ENCODE measurements at regions not wholly inside any gene's neighbourhood (a gene's known extent, or its start where the extent isn't known, plus 50 kb on each side); places are given as distances from the start of the nearest gene placed in this dataset.

DNA sequence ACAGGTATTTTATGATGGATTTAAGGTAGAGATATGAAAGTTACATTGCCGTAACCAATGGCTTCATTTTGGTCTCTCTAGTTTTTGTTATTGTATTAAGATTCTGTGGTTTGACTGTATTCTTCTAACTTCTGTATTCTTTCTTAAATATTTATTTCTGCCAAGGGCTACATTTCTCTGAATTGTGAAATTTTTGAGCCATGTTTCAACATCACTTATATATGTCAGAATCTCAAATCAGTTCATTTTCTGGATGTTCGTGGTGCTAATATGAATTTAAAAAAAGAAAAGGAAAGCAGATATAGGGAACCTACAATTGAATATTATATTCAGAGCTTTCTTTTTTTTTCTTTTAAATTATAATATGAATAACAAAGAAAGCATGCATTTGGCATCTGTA is 142.7 kb downstream of the ANXA1 start:
- Histone ChIP-seq H3K27ac (ENCODE audit: low read depth) (no peak overlapping the region), H3F3A (replicated peaks; ENCODE audit: low read depth) (no peaks in the 10 kb centered on the region), H3K36me3 (ENCODE audit: insufficient read depth) (no peaks in the 10 kb centered on the region), H3K9me2 (ENCODE audit: insufficient read depth) (no peaks in the 10 kb centered on the region), H4K20me1 (replicated peaks; ENCODE audit: insufficient read depth) (no peaks in the 10 kb centered on the region), H3K27me3 (ENCODE audit: insufficient read depth) (no peaks in the 10 kb centered on the region), H3K4me2 (no peak overlapping the region), H2AFZ (no peak overlapping the region), H3K79me2 (replicated peaks; ENCODE audit: insufficient read depth) (no peaks in the 10 kb centered on the region), H3K4me3 (no peak overlapping the region), H3K4me1 (ENCODE audit: insufficient read depth) (no peaks in the 10 kb centered on the region)
- peaks cover 17% of the 10 kb centered on the region for H3K36me3 Mint-ChIP-seq (ENCODE audit: low read depth)
- DNase-seq (ENCODE audit: low spot score) (no peak), ATAC-seq (no peak)
- TF ChIP-seq, protein P1, sequence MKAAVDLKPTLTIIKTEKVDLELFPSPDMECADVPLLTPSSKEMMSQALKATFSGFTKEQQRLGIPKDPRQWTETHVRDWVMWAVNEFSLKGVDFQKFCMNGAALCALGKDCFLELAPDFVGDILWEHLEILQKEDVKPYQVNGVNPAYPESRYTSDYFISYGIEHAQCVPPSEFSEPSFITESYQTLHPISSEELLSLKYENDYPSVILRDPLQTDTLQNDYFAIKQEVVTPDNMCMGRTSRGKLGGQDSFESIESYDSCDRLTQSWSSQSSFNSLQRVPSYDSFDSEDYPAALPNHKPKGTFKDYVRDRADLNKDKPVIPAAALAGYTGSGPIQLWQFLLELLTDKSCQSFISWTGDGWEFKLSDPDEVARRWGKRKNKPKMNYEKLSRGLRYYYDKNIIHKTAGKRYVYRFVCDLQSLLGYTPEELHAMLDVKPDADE (IDR thresholded peaks at IDR 0.05) = no peak
- TF ChIP-seq POLR2AphosphoS5 (IDR thresholded peaks at IDR 0.05; ENCODE audit: low read depth) (no peak), CREB1 (CRISPR knock-in tag; IDR thresholded peaks at IDR 0.05; ENCODE audit: low read depth) (no peak), EZH2phosphoT487 (IDR thresholded peaks at IDR 0.05; ENCODE audit: unreplicated experiment) (no peak), STAT1 (IDR thresholded peaks at IDR 0.05; ENCODE audit: unreplicated experiment) (no peak)
- TF ChIP-seq, protein P2, sequence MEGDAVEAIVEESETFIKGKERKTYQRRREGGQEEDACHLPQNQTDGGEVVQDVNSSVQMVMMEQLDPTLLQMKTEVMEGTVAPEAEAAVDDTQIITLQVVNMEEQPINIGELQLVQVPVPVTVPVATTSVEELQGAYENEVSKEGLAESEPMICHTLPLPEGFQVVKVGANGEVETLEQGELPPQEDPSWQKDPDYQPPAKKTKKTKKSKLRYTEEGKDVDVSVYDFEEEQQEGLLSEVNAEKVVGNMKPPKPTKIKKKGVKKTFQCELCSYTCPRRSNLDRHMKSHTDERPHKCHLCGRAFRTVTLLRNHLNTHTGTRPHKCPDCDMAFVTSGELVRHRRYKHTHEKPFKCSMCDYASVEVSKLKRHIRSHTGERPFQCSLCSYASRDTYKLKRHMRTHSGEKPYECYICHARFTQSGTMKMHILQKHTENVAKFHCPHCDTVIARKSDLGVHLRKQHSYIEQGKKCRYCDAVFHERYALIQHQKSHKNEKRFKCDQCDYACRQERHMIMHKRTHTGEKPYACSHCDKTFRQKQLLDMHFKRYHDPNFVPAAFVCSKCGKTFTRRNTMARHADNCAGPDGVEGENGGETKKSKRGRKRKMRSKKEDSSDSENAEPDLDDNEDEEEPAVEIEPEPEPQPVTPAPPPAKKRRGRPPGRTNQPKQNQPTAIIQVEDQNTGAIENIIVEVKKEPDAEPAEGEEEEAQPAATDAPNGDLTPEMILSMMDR (conservative IDR thresholded peaks at IDR 0.05; ENCODE audit: low read depth in 2 of 2) = no peak
- TF ChIP-seq, protein P3, sequence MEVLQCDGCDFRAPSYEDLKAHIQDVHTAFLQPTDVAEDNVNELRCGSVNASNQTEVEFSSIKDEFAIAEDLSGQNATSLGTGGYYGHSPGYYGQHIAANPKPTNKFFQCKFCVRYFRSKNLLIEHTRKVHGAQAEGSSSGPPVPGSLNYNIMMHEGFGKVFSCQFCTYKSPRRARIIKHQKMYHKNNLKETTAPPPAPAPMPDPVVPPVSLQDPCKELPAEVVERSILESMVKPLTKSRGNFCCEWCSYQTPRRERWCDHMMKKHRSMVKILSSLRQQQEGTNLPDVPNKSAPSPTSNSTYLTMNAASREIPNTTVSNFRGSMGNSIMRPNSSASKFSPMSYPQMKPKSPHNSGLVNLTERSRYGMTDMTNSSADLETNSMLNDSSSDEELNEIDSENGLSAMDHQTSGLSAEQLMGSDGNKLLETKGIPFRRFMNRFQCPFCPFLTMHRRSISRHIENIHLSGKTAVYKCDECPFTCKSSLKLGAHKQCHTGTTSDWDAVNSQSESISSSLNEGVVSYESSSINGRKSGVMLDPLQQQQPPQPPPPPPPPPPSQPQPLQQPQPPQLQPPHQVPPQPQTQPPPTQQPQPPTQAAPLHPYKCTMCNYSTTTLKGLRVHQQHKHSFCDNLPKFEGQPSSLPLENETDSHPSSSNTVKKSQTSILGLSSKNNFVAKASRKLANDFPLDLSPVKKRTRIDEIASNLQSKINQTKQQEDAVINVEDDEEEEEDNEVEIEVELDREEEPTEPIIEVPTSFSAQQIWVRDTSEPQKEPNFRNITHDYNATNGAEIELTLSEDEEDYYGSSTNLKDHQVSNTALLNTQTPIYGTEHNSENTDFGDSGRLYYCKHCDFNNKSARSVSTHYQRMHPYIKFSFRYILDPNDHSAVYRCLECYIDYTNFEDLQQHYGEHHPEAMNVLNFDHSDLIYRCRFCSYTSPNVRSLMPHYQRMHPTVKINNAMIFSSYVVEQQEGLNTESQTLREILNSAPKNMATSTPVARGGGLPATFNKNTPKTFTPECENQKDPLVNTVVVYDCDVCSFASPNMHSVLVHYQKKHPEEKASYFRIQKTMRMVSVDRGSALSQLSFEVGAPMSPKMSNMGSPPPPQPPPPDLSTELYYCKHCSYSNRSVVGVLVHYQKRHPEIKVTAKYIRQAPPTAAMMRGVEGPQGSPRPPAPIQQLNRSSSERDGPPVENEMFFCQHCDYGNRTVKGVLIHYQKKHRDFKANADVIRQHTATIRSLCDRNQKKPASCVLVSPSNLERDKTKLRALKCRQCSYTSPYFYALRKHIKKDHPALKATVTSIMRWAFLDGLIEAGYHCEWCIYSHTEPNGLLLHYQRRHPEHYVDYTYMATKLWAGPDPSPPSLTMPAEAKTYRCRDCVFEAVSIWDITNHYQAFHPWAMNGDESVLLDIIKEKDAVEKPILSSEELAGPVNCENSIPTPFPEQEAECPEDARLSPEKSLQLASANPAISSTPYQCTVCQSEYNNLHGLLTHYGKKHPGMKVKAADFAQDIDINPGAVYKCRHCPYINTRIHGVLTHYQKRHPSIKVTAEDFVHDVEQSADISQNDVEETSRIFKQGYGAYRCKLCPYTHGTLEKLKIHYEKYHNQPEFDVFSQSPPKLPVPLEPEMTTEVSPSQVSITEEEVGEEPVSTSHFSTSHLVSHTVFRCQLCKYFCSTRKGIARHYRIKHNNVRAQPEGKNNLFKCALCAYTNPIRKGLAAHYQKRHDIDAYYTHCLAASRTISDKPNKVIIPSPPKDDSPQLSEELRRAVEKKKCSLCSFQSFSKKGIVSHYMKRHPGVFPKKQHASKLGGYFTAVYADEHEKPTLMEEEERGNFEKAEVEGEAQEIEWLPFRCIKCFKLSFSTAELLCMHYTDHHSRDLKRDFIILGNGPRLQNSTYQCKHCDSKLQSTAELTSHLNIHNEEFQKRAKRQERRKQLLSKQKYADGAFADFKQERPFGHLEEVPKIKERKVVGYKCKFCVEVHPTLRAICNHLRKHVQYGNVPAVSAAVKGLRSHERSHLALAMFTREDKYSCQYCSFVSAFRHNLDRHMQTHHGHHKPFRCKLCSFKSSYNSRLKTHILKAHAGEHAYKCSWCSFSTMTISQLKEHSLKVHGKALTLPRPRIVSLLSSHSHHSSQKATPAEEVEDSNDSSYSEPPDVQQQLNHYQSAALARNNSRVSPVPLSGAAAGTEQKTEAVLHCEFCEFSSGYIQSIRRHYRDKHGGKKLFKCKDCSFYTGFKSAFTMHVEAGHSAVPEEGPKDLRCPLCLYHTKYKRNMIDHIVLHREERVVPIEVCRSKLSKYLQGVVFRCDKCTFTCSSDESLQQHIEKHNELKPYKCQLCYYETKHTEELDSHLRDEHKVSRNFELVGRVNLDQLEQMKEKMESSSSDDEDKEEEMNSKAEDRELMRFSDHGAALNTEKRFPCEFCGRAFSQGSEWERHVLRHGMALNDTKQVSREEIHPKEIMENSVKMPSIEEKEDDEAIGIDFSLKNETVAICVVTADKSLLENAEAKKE (CRISPR knock-in tag; IDR thresholded peaks at IDR 0.05) = no peak
- peaks cover 16% of the 10 kb centered on the region for H3K9me3 Mint-ChIP-seq
- no peak overlapping the region for H3K4me3 Mint-ChIP-seq
- no peaks in the 10 kb centered on the region for H3K4me1 Mint-ChIP-seq
- no peak overlapping the region for H3K27ac Mint-ChIP-seq
- H3K27me3 Mint-ChIP-seq (ENCODE audit: insufficient read depth, low read depth, poor library complexity) = no peaks in the 10 kb centered on the region
